ENCODE measurements at regions not wholly inside any gene's neighbourhood (a gene's known extent, or its start where the extent isn't known, plus 50 kb on each side); places are given as distances from the start of the nearest gene placed in this dataset.

GRCh38 chr10:2906974-2907373, 160.4 kb upstream of the PFKP start:
- TF ChIP-seq, protein P1, sequence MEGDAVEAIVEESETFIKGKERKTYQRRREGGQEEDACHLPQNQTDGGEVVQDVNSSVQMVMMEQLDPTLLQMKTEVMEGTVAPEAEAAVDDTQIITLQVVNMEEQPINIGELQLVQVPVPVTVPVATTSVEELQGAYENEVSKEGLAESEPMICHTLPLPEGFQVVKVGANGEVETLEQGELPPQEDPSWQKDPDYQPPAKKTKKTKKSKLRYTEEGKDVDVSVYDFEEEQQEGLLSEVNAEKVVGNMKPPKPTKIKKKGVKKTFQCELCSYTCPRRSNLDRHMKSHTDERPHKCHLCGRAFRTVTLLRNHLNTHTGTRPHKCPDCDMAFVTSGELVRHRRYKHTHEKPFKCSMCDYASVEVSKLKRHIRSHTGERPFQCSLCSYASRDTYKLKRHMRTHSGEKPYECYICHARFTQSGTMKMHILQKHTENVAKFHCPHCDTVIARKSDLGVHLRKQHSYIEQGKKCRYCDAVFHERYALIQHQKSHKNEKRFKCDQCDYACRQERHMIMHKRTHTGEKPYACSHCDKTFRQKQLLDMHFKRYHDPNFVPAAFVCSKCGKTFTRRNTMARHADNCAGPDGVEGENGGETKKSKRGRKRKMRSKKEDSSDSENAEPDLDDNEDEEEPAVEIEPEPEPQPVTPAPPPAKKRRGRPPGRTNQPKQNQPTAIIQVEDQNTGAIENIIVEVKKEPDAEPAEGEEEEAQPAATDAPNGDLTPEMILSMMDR (IDR thresholded peaks at IDR 0.05; ENCODE audit: poor library complexity) = no peak
- no peak for TF ChIP-seq EZH2 (IDR thresholded peaks at IDR 0.05; ENCODE audit: borderline replicate concordance)
